ENCODE measurements at regions not wholly inside any gene's neighbourhood (a gene's known extent, or its start where the extent isn't known, plus 50 kb on each side); places are given as distances from the start of the nearest gene placed in this dataset.
"Not testable (repeated sequence)": the region's sequence is repeated elsewhere in the genome, so short reads cannot be mapped to it uniquely, and the experiment has no call there.

DNA sequence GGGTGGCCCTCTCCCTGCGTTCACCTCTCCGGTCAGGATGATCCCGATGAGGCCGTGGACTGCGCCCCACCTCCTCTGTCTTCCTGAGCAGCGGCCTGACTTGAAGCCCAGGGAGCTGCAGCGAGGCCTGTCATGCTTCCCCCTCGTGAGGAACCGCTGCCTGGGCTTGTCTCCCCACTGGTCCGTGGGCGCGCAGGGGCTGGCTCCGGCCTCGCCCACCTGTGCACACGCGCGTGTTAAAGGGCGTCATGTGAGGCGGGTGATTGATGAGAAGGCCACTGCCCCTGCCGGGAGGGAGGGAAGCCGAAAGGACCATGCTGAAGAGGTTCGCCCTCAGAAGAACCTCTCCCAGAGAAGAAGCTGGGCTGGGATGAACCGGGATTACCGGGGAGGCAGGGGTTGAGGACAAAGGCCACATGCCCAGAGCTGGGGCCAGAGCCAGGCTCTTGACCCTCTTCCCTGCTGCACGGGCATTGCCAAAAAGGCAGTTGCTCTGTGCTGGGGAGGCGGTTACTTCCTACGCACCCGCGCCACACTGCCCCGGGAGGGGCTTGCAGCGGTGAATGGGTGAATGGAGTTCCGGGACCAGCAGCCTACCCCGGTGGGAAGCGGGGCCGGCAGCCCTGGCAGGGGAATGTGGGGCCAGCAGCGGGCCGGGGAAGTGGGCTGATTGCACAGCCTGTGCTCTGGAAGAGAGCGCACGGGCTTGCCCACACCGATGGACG, 85.9 kb upstream of the GSE1 start:
- DNase-seq (ENCODE audit: low read depth in 2 of 2): no peak

DNA sequence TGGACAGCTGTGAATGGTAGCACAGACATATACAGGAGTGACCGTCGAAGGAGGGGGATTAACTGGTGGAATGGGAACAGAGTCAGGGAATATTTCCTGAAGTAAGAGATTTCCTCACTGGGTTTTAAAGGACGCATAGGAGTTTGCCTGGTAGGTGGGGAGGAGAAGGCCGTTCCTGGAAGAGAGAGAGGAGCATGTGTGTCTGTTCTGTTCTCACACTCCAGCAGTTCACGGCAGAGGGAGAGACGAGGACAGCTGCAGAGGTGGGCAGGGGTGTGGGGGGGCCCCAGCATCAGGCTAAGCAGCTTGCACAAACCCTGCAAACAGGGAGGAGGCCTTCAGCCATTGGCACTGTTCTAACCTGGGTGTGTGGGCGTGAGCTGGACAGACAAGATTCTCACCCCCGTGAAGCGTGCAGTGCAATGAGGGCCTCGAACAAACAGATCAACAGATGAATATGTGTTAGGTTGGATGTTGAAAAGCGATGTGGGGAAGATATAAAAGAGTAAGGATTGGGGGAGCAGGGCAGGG, 85.3 kb upstream of the GSE1 start:
- DNase-seq (ENCODE audit: low read depth in 2 of 2): no peak

DNA sequence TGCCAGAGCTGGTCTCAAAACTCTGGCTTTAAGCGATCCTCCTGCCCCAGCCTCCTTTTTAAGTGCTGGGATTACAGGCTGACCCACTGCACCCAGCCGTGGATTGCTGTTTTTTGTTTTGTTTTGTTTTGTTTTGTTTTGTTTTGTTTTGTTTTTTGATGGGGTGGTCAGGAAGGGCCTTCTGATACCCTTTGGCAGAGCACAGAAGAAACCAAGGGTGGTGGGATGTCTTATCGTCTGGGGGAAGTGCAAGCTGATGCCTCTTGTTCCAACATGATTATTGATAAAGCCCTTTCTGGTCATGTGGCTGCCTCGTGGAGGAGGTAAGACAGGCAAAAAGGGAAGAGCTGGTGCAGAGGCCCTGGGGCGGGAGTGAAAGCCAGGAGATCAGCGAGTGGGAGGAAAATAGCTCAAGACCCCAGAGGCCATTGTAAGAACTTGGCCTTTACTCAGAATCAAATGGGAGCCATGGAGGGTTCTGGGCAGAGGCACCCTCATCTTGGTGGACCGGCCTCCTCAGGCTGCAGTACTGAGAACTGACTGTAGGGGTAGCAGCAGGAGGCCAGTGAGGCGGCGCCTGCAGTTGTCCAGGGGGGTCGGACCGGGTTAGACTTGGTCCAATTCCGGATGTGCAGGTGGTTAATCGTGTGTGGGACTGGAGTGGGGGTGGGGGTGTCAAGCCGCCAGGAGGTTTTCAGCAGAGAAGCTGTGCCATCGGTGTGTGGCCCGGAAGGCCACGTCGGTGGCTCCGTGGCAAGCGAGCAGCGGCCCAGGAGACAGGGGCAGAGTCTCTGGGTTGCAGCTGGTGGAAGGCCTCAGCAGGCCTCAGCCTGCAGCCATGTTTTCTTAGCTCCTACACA, 84.4 kb upstream of the GSE1 start:
- no peak for DNase-seq (ENCODE audit: low read depth in 2 of 2)

DNA sequence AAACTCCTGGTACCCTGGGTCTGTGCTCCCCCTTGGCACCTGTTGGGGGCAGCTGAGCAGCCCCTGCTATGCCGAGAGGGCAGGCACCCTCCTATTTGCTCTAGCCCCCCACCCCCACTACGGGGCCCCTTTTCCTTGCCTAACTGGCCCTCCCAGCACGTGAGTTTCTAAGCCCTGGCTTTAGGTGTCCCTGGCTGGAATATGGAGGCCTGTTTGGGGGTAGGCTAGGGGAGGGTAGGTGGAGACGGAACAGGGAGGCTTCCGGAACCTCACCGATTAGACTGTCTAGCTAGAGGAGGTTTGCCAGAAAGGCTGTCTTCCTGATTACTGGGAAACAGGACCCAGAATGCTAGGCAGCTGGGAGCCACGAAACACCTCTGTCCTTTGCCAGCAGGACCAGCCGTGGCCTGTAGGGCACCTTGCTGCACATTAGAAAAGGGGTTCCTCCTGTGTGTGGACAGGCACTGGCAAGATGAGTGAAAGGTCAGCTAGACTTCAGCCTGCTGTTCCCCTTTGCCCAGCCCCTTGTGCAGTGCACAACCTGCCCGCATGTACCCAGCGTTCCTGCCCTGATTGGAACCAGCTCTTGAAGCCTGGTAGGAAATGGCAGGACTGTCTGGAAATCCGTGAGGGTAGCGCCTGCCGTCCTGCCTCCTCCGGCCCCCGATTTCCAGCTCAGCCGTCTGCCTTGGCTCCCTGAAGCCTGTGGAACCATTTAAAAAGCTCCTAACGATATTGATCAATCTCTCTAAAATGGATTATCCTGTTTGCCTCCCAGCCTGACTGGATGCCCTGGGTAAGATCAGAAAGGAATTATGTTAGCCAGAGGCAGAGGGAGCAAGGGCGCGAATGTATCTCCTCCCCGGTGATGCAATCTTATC, 83.4 kb upstream of the GSE1 start:
- no peak for DNase-seq (ENCODE audit: low read depth in 2 of 2)

DNA sequence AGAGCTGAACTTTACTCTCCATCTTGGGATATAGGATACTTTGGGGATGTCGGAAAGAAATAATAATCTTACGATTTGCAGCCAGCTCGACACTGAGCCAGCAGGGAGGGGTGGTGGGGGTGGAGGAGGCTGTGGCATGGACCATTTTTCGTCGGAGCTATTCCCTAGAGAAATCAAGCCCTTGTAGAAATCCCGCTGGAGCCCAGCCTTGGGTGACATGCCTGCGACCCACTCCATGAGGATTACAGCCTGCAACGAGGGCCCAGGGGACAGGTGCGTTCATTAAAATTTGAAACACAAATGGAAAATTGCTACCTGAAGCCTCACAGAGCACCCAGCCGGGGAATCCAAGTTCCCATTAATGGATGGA, 82.8 kb upstream of the GSE1 start:
- no peak for DNase-seq (ENCODE audit: low read depth in 2 of 2)

DNA sequence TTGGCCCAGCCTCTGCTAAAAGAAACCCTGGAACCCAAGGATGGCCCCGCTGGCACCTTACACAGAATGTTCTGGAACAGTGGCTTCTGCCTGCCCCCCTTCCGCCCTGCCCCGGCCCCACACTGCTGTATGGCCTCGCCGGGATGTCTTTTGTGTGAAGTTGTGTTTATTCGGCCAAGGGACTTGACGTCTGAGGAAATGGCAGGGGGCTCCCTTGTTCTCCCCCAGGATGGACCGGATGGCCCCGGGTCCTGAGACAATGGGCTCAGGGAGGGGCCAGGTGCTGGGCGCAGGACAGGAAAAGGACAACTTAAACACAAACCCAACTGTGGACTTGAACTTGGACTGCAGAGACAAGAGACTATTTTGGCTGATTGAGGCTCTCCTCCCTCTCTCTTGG, 81.6 kb upstream of the GSE1 start:
- DNase-seq (ENCODE audit: low read depth in 2 of 2): no peak

DNA sequence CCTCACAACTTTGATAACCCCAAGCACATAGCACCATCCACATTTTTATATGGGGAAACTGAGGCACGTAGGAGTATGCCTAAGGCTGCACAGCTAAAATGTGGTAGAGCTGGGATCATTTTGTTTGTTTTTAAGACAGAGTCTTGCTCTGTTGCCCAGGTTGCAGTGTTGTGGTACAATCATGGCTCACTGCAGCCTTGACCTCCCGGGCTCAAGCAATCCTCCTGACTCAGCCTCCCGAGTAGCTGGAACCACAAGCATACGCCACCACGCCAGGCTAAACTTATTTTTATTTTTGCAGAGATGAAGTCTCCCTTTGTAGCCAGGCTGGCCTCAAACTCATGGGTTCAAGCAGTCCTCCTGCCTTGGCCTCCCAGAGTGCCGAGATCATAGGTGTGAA, 81.0 kb upstream of the GSE1 start:
- no peak for DNase-seq (ENCODE audit: low read depth in 2 of 2)

DNA sequence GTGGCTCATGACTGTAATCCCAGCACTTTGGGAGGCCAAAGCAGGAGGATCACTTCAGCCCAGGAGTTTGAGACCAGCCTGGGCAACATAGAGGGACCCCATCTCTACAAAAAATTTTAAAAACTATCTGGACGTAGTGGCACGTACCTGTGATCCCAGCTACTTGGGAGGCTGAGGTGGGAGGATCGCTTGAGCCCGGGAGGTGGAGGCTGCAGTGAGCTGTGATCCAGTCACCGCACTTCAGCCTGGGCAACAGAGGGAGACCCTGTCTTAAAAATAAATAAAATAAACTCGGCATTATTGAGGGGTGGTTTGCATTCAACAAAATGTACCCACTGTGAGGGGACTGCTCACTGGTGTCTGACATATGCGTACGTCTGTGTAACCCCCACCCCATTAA, 79.5 kb upstream of the GSE1 start:
- not testable (repeated sequence) for DNase-seq (ENCODE audit: low read depth in 2 of 2)

DNA sequence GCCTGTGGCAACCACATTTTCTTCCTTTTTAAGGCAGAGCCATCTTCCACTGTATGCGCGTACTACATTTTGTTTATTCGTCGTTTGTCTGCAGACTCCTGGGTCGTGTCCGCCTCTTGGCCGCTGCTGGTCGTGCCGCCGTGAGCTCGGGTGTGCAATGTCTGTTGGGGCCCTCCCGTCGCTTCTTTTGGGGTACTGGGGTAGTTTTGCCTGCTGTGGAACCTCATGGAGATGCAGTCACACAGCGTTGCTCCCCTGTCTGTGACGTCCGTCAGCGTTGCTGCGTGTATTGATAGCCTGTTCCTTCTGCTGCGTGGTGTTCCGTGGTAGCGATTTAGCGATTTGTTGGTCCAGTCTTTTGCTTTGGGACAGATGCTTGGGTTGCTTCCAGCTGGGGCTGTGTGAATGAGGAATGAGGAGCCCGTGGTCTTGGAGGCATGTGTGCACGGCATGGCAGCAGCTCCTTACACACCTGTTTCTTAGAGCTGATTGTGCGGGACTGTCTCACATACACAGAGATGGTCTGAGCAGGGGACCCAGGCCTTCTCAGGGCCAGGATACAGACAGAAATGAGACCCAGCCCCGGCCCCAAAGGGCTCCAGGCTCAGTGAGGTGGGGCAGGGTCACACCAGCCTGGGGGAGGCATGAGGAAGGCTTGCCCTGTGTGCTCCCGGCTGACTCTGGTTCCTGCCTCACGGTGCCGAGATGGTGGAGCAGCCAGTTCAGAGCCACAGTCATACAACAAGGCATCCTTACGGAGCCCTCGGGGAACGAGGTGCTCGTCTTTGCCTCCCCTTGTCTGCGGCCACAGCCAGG, 78.4 kb upstream of the GSE1 start:
- DNase-seq (ENCODE audit: low read depth in 2 of 2): no peak

DNA sequence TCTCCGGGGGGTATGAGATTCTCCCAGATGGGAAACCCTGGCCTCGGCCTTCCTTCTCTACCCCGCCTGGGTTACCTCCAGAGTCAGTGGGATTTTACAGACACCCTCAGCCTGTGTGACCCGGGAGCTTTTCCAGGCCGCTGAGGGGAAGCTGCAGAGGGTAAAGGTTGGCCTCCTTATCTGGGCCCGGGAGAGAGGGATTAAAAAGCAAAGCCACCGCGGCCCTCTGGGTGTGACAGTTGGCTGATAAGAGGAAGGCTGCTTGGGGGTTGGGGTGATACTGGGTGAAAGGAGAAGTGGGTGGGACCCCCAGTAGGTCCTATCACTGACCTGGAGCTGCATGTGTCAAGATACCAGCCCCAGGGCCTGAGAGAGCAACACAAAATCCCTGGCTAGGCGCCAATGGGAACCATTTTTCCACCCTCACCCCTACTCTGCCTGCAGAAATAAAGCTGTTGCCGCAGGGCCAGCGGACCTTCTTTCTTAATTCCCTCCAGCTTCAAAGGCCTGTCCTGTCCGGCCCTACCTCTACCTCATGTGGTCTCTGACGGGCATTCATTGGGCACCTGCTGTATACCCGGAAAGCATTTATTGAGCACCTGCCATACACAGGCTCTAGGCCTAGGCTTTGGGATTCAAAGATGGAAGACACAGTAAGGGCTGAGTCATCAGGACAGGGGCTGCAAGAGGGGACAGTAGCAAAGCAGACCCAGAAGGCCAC, 77.6 kb upstream of the GSE1 start:
- DNase-seq (ENCODE audit: low read depth in 2 of 2): no peak

DNA sequence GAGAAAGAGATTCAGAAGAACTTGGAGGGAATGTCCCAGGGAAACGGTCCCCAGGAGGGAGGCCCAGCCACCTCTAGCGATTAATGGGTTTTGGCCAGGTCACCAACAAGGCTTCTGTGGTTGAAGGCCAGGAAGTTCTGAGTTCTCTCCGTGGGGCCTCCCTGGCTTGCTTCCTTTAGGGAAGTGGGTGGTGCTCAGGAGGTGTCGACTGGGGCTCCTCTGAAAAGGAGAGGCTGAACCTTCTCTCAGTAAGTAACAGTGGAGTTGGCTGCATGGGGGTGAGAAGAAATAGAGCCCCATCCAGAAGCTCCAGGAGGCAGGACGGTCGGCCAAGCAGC, 77.1 kb upstream of the GSE1 start:
- DNase-seq (ENCODE audit: low read depth in 2 of 2): no peak

DNA sequence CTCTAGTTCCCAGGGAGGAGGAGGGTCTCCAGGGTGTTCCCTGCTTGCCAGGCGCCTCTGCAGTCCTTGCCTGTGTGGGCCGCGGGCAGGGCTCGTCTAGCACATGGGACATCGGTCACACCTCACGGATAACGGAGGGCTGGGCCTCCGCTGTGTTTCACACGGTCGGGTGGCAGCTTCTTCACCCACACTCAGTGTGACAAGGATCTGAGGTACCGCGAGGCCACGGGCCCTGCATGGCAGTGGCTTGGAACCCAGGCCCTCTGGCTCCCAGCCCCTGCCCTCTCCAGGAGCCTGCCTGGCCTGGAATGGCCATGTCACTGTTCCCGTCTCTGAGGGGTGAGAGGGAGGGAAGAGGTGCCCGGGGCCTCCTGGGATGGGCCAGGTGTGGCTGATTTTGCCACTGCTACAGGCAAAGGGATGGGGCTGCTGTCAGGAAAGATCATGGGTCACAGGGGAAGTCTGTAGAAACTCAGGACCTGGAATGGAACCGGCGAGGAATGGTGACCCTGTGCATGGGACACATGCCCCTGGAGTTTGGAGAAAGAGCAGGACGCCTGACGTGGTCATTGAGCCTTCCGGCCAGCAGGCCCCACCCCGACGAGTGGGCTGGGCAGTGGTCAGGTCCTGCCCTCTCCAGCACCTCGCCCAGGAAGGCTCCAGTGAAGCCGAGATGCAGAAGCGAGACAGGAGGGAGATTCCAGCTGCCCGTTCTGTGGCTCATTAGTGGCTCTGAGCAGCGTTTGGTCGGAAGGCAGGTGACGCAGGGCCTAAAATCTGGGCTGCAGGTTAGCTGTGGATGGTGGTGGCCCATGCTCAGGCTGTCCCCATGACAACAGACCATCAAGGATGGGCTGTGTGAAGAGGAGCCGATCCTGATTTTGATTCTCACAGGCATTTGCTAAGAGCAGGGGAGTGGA, 76.5 kb upstream of the GSE1 start:
- DNase-seq (ENCODE audit: low read depth in 2 of 2): no peak

DNA sequence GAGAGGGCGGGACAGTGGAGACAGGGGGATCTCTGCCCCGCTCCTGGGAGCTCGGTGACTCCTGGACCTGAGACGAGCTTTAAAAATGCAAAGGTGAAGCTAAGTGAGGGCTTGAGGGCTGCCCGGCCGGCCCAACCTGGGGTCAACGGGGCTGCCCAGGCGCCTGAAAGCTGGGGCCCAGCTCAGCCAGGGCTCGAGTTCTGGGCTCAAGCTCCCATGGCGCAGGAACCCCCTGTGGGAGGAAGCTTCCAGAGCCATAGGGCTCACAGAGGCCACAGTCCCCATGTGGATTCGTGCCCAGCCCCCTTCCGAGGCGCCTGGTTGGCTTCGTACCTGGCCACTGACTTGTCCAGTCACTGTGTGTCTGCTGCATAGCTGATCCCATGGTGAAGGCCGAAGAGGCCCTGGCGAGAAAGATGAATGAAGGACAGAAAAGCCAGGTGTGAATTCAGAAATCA, 75.8 kb upstream of the GSE1 start:
- no peak for DNase-seq (ENCODE audit: low read depth in 2 of 2)

DNA sequence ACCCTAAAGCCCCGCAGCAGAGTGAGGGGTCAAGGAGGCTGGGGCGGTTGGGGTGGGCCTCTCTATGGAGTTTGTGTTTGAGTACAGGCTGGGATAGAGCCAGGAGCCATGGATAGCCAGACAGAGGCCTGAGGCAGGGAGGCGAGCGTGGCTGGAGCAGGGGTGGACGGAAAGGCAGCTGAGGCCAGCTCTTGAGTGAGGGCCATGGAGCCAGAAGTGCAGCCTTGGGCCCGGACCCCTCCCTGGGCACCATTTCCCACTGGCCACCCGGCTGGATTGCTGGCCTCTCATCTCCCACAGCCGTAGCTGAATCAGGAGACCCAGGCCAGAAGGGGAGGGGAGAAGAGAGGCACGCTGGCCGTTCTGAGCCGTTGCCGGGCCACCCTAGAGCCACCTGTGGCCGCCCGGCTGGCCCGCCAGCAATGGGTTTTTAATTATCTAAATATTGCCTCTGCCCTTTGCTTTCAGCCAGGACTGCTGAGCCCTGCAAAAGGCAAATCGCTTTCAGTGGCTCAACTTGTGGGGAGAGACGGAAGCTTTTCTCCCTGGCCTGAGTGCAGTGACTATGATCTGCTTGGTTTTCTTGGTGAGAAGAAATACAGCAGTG, 75.2 kb upstream of the GSE1 start:
- no peak for DNase-seq (ENCODE audit: low read depth in 2 of 2)

DNA sequence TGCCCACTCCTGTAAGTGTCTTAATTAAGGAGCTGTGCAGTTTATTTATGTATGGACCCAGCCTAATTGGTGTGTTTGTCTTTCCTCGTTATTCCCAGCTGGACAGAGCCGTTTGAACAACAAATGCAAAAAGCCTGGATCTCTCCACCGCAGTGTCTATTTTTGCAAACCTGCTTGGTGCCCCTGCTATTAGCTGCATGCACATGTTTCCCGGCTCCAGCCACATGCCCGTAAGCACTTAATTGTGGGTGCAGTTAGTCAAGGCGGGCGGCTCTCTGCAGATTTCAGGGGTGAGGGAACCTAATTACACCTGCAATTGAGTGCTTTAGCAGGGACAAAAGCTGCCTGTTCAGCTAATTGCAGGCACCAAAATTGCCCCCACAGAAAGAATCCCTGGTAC, 74.0 kb upstream of the GSE1 start:
- DNase-seq (ENCODE audit: low read depth in 2 of 2): no peak

DNA sequence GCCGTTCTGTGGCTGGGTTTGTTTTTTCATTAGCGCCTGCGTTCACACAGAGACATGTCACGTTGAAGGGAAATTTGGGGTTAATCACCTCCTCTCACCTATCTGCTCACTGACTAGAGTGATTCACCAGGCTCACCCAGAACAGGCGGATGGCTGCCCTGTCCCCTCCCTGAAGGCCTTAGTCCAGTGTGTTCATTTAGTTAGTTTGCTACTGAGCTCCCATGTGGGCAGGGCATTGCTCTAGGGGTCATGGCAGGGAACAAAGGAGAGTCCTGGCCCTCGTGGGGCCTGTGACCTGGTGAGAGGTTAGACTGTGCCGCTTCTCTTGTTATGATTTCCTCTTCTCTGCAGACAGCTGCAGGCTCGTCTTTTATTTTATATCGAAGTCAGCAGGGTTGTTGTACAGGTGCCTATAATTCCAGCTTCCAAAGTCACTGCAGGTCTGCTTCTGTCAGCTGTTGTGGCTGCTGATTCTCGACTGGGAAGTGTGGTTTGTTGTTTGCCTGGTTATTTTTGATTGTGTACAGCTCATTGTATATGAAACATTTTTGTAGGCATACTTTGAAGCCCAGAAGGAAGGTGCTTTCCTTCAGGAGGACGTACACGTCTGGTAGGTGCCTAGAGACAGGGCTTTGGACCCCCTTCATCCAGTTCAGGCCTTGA, 73.4 kb upstream of the GSE1 start:
- no peak for DNase-seq (ENCODE audit: low read depth in 2 of 2)

DNA sequence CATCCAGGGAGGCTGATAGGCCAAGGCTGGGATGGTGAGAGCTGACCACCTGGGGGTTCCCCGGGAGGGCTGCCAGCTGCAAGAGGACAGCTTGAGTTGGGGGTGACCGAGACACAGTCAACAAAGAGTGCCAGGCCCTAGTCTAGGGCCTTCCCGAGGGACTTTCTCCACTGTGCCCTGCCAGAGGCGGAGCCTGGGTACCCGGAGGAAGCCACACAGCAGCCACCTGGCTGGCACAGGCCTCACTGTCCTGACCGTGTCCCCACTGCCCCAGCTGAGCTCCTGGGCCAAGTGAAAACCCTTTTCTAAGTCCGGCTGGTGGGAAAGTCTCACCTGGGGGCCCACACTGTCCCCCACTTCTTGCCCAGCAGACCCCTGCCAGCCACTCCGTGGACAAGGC, 71.9 kb upstream of the GSE1 start:
- no peak for DNase-seq (ENCODE audit: low read depth in 2 of 2)

DNA sequence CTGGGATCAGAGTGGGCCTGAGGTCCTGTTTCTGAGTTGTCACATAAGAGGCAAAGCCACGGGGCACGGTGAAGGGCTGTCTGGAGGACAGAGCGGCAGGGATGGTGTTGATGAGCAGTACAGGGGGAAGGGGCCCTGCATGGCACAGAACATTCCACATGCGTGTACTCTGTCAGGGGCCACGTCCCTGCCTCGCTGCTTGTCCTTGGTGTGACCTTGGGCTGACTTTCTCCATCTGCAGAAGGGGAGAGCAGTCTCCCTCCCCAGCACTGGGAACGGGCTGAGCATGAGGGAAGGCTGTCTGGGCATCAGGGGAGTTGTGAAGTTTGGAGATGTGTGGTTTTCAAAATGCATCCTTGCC, 71.5 kb upstream of the GSE1 start:
- DNase-seq (ENCODE audit: low read depth in 2 of 2): no peak

All from stimulated activated CD8-positive, alpha-beta memory T cell treated with anti-CD3 and anti-CD28 coated beads, Interleukin-15, amount 100 ng/mL, for 4 hours (primary cell).